ENCODE measurements at regions not wholly inside any gene's neighbourhood (a gene's known extent, or its start where the extent isn't known, plus 50 kb on each side); places are given as distances from the start of the nearest gene placed in this dataset.

DNA sequence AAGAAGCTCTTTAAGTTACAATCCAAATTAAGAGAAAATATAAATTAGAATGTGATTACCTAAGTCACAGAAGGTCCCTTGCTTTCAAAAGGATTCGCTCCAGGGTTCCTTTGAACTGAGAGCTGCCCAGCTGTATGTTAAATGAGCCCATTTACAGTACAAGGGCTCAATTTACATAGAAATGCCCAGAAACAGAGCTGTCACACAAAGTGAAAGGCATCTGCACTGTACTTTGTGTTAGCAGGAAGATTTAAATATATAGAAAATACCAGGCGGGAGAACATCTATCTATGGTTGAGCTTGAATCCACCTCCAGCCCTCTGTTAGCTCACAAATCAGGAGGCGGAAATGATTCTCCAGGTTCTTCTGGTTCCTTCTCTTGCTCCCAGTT, 272.9 kb downstream of the PAX3 start:
- no peak for TF ChIP-seq EZH2 (IDR thresholded peaks at IDR 0.05; ENCODE audit: borderline replicate concordance, low read depth, low read length, poor library complexity, severe bottlenecking)
- no peak for TF ChIP-seq CTCF (conservative IDR thresholded peaks at IDR 0.05; ENCODE audit: low read depth, low read length)
